ENCODE measurements at regions not wholly inside any gene's neighbourhood (a gene's known extent, or its start where the extent isn't known, plus 50 kb on each side); places are given as distances from the start of the nearest gene placed in this dataset.
"Not testable (repeated sequence)": the region's sequence is repeated elsewhere in the genome, so short reads cannot be mapped to it uniquely, and the experiment has no call there.

DNA sequence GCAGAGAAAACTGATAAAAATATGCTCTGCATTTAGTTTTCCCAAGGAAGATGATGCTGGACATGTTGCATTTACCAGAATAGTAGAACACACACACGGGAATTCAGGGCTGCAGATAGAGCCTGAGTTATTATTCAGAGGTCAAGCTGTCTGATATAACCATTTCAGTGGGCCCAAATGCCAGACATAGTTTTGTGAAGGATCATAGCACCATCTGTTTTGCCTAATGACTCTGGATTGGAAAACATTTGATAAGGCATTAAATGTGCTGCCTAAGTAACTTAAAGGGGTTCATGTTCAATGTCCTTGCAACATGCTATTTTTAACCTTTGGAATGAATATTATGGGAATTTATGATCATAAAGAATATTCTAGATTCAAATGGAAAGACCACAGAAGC, 666.2 kb downstream of the PRIM2 start:
- H3K36me3 Mint-ChIP-seq (ENCODE audit: low read depth); H3K9me3 Mint-ChIP-seq; H3K27me3 Mint-ChIP-seq; CTCF ChIA-PET; H3K4me3 Mint-ChIP-seq; DNase-seq; H3K4me1 Mint-ChIP-seq; H3K27ac Mint-ChIP-seq: not testable (repeated sequence)
- POLR2A ChIA-PET, result interaction anchor here (0.6 kb wide), 1 partner anchor 8 kb away, joined by 3 read pairs; no protein-coding TSS in a partner anchor

GRCh38 chr6:57984575-57984974, 667.1 kb downstream of the PRIM2 start:
- H3K27me3 Mint-ChIP-seq; H3K36me3 Mint-ChIP-seq (ENCODE audit: low read depth); CTCF ChIA-PET; H3K4me3 Mint-ChIP-seq; H3K9me3 Mint-ChIP-seq; H3K4me1 Mint-ChIP-seq; DNase-seq; POLR2A ChIA-PET; H3K27ac Mint-ChIP-seq: not testable (repeated sequence)

GRCh38 chr6:57985734-57986133, 668.3 kb downstream of the PRIM2 start:
- H3K27me3 Mint-ChIP-seq; H3K9me3 Mint-ChIP-seq; H3K4me1 Mint-ChIP-seq; H3K36me3 Mint-ChIP-seq (ENCODE audit: low read depth); CTCF ChIA-PET; POLR2A ChIA-PET; H3K27ac Mint-ChIP-seq; DNase-seq; H3K4me3 Mint-ChIP-seq: not testable (repeated sequence)

GRCh38 chr6:57986584-57986983, 669.2 kb downstream of the PRIM2 start:
- CTCF ChIA-PET; H3K27ac Mint-ChIP-seq; H3K4me1 Mint-ChIP-seq; H3K27me3 Mint-ChIP-seq; H3K4me3 Mint-ChIP-seq; H3K36me3 Mint-ChIP-seq (ENCODE audit: low read depth); H3K9me3 Mint-ChIP-seq; POLR2A ChIA-PET; DNase-seq: not testable (repeated sequence)

GRCh38 chr6:57989520-57990080, 672.2 kb downstream of the PRIM2 start:
- POLR2A ChIA-PET; DNase-seq; H3K27ac Mint-ChIP-seq; H3K4me3 Mint-ChIP-seq; H3K4me1 Mint-ChIP-seq; CTCF ChIA-PET; H3K9me3 Mint-ChIP-seq; H3K36me3 Mint-ChIP-seq (ENCODE audit: low read depth); H3K27me3 Mint-ChIP-seq: not testable (repeated sequence)

DNA sequence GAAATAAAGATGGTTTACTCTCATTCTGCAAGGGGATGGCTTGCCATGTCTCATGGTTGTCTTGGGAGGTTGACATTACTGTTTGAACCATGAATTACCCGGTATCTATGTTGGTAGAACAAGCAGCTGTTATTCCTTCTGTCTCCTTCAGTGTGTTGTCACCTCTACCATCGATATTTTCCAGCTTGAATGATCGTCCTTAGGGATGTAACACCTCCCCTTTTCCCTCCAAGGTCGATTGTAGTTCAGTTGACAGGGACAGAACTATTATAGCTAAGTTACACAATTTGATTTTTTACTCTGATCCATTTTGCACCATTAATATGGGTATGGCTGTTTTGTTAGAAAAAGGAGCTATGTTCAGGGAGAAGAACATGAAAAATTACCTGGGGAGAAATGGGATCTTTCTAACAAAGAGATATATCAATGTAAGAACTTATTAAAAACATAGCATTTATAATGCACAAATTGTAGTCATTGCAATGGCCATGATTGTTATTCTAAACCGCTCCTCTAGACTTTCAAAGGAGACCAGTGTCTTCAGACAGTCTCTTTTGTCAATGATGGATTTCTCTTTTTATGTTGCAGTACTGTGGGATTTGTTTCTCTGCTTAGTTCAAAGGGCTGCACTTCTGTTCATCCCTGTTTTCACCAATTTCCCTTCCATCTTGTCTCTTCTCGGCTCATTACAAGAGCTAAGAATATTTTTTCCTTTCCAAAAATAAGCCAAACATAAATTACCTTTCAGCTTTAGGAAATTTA, 681.6 kb downstream of the PRIM2 start:
- H3K27ac Mint-ChIP-seq; H3K4me1 Mint-ChIP-seq; H3K9me3 Mint-ChIP-seq; H3K27me3 Mint-ChIP-seq; H3K36me3 Mint-ChIP-seq (ENCODE audit: low read depth); POLR2A ChIA-PET; H3K4me3 Mint-ChIP-seq; DNase-seq: not testable (repeated sequence)
- CTCF ChIA-PET, result interaction anchor here (1.0 kb wide), 1 partner anchor 38 kb away, joined by 3 read pairs; no protein-coding TSS in a partner anchor

DNA sequence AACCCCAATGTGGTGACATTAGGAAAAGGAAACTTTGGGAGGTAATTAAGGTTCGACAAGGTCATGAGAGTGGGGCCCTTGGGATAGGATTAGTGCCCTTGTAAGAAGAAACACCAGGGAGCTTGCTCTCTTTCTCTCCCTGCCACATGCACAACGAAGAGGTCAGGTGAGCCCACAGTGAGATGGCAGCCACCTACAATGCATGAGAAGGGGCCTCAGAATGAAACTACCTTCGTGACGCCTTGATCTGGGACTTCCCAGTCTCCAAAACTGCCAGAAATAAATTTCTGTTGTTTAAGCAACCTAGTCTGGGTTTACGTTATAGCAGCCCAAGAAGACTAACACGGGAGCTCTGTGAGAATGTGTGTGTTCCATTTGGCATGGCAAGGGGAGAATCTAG, 682.8 kb downstream of the PRIM2 start:
- CTCF ChIA-PET; H3K27me3 Mint-ChIP-seq; H3K9me3 Mint-ChIP-seq; H3K4me1 Mint-ChIP-seq; H3K4me3 Mint-ChIP-seq; DNase-seq; H3K36me3 Mint-ChIP-seq (ENCODE audit: low read depth); H3K27ac Mint-ChIP-seq; POLR2A ChIA-PET: not testable (repeated sequence)

- H3K4me1 Mint-ChIP-seq; H3K36me3 Mint-ChIP-seq (ENCODE audit: low read depth); H3K27me3 Mint-ChIP-seq; H3K4me3 Mint-ChIP-seq; H3K9me3 Mint-ChIP-seq; CTCF ChIA-PET; H3K27ac Mint-ChIP-seq; POLR2A ChIA-PET; DNase-seq: not testable (repeated sequence)
Measured at GRCh38 chr6:58003417-58004167, 686.2 kb downstream of the PRIM2 start.

GRCh38 chr6:58007334-58008000, 690.0 kb downstream of the PRIM2 start:
- H3K27ac Mint-ChIP-seq; H3K4me3 Mint-ChIP-seq; H3K27me3 Mint-ChIP-seq; POLR2A ChIA-PET; H3K4me1 Mint-ChIP-seq; DNase-seq; CTCF ChIA-PET; H3K36me3 Mint-ChIP-seq (ENCODE audit: low read depth); H3K9me3 Mint-ChIP-seq: not testable (repeated sequence)

- H3K4me1 Mint-ChIP-seq; POLR2A ChIA-PET; H3K36me3 Mint-ChIP-seq (ENCODE audit: low read depth): not testable (repeated sequence)
Measured at GRCh38 chr6:58008001-58008335, 690.5 kb downstream of the PRIM2 start.

DNA sequence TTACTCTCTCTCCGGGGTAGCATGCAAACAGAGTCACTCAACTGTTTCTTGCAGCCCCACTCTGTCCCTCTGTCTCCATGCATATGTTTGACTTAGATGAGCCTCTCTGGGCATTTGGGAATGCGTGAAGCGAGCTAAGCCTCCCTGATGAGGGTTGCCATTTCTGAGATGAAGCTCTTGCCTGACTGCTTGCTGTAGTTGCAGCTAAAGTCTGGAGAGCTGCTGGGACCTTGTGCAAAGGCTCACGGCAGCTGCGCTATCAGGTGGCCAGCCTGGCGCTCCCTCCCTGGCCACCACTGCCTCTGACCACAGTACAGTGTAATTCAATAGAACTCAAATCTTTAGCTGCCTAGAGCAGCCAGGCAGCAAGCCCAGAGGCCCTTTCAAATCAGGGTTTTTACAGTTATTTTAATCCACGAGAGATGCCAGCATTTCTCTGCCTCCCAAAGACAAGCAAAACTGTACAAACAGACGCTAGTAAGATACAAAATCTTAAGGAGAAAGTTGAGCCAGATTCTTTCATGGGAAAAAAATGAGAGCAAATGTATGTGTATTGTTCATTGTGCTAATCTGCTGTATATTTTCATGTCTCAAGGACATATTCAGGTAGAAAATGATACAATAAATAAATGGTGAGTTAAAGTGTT, 694.6 kb downstream of the PRIM2 start:
- H3K27me3 Mint-ChIP-seq; H3K9me3 Mint-ChIP-seq; H3K36me3 Mint-ChIP-seq (ENCODE audit: low read depth); DNase-seq; POLR2A ChIA-PET; H3K4me3 Mint-ChIP-seq; H3K4me1 Mint-ChIP-seq; CTCF ChIA-PET; H3K27ac Mint-ChIP-seq: not testable (repeated sequence)

More at GRCh38 chr6:58008001-58008335, 690.5 kb downstream of the PRIM2 start:
- H3K27me3 Mint-ChIP-seq, H3K27ac Mint-ChIP-seq, H3K4me3 Mint-ChIP-seq, H3K9me3 Mint-ChIP-seq, DNase-seq, CTCF ChIA-PET: not testable (repeated sequence)

- DNase-seq; H3K27me3 Mint-ChIP-seq; H3K36me3 Mint-ChIP-seq (ENCODE audit: low read depth); POLR2A ChIA-PET; CTCF ChIA-PET; H3K4me1 Mint-ChIP-seq; H3K9me3 Mint-ChIP-seq; H3K4me3 Mint-ChIP-seq; H3K27ac Mint-ChIP-seq: not testable (repeated sequence)
Measured at GRCh38 chr6:58016614-58017013, 699.2 kb downstream of the PRIM2 start.

- H3K36me3 Mint-ChIP-seq (ENCODE audit: low read depth); H3K4me3 Mint-ChIP-seq; H3K9me3 Mint-ChIP-seq; H3K27me3 Mint-ChIP-seq; H3K4me1 Mint-ChIP-seq; CTCF ChIA-PET; DNase-seq; POLR2A ChIA-PET; H3K27ac Mint-ChIP-seq: not testable (repeated sequence)
Measured at GRCh38 chr6:58028188-58028587, 710.8 kb downstream of the PRIM2 start.

Data from activated CD4-positive, alpha-beta memory T cell treated with anti-CD3 and anti-CD28 coated beads, Interleukin-2, amount 10 ng/mL, durations not matched to agents 7 days and 5 days (primary cell).